ENCODE measurements at regions not wholly inside any gene's neighbourhood (a gene's known extent, or its start where the extent isn't known, plus 50 kb on each side); places are given as distances from the start of the nearest gene placed in this dataset.

DNA sequence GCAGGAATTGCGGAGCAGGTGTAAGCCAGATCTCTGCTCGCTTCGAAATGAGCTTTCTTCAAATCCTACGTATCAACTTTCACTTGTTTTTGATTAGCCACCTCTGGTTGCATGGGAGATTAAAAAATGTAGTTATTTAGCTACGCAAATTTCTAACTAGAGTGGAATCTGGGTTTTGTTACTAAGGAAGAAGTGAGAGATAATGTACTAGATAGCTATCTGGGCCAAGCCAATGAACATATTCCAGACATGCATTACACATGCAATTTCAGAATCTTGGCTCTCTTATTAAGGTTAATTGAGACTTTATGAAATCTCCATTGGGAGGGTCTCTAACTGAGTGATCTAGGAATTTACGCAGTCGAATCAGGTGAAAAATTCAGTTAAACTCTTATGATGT, 765.7 kb downstream of the DIPK2A start:
- DNase-seq (ENCODE audit: low spot score) = no peak
- H3K36me3 ChIP-seq (ENCODE audit: control insufficient read depth in 4 of 4, insufficient read depth in 3 of 4, low read depth in 1 of 4, low read length in 3 of 4) = no peaks in the 10 kb centered on the region
- TF ChIP-seq RXRA (IDR thresholded peaks at IDR 0.05) (no peak), JUND (IDR thresholded peaks at IDR 0.05) (no peak), TAF1 (conservative IDR thresholded peaks at IDR 0.05) (no peak), YY1 (IDR thresholded peaks at IDR 0.05) (no peak), FOXA2 (IDR thresholded peaks at IDR 0.05) (no peak)
- TF ChIP-seq, protein P1, sequence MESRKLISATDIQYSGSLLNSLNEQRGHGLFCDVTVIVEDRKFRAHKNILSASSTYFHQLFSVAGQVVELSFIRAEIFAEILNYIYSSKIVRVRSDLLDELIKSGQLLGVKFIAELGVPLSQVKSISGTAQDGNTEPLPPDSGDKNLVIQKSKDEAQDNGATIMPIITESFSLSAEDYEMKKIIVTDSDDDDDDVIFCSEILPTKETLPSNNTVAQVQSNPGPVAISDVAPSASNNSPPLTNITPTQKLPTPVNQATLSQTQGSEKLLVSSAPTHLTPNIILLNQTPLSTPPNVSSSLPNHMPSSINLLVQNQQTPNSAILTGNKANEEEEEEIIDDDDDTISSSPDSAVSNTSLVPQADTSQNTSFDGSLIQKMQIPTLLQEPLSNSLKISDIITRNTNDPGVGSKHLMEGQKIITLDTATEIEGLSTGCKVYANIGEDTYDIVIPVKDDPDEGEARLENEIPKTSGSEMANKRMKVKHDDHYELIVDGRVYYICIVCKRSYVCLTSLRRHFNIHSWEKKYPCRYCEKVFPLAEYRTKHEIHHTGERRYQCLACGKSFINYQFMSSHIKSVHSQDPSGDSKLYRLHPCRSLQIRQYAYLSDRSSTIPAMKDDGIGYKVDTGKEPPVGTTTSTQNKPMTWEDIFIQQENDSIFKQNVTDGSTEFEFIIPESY (IDR thresholded peaks at IDR 0.05) = no peak
- no peak overlapping the region for H3K9ac ChIP-seq (ENCODE audit: low read depth in 1 of 2, low read length in 2 of 2)
- no peaks in the 10 kb centered on the region for H3K9me3 ChIP-seq (ENCODE audit: control insufficient read depth in 4 of 4, low read length in 3 of 4)
- H3K4me1 ChIP-seq (ENCODE audit: control insufficient read depth in 4 of 4, insufficient read depth in 4 of 4, low read length in 3 of 4) = no peaks in the 10 kb centered on the region
- H3K27me3 ChIP-seq (ENCODE audit: control insufficient read depth in 4 of 4, insufficient read depth in 4 of 4, low read length in 3 of 4) = no peaks in the 10 kb centered on the region
- H3K27ac ChIP-seq (ENCODE audit: low read depth in 1 of 2, low read length in 2 of 2) = no peak overlapping the region
- 93% methylated on average over 7 of the region's 7 CpGs for WGBS
- no peak overlapping the region for H3K4me3 ChIP-seq (ENCODE audit: low read depth in 1 of 3, low read length in 3 of 3)

DNA sequence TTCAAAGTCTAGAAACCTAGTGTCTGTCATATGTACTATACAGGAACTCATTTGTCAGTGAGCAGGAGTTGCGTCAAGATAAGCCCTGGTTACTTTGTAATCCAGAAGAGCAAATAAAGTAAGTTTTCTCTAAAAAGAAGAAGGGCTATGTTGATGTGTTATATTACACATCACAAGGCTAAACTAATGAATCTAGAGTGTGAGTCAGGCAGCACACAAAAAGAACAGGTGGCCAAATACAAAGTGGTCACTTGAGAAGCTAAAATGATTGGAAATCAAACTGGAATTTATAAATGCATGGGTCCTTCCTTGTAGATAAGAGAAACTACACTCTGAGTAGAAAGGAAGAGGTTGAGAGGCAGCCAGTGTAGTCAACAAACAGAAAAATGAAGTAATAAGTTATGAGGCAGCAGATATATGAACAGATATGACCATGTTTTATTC, 771.6 kb downstream of the DIPK2A start:
- no peak for DNase-seq (ENCODE audit: low spot score)
- TF ChIP-seq, protein P2, sequence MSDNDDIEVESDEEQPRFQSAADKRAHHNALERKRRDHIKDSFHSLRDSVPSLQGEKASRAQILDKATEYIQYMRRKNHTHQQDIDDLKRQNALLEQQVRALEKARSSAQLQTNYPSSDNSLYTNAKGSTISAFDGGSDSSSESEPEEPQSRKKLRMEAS (IDR thresholded peaks at IDR 0.05) = no peak
- TF ChIP-seq RXRA (IDR thresholded peaks at IDR 0.05) (no peak), NR2F2 (IDR thresholded peaks at IDR 0.05) (no peak), TAF1 (conservative IDR thresholded peaks at IDR 0.05) (no peak)
- Histone ChIP-seq H3K9me3 (ENCODE audit: control insufficient read depth in 4 of 4, low read length in 3 of 4) (no peaks in the 10 kb centered on the region), H3K36me3 (ENCODE audit: control insufficient read depth in 4 of 4, insufficient read depth in 3 of 4, low read depth in 1 of 4, low read length in 3 of 4) (no peaks in the 10 kb centered on the region), H3K27ac (ENCODE audit: low read depth in 1 of 2, low read length in 2 of 2) (no peak overlapping the region), H3K9ac (ENCODE audit: low read depth in 1 of 2, low read length in 2 of 2) (no peak overlapping the region), H3K4me3 (ENCODE audit: low read depth in 1 of 3, low read length in 3 of 3) (no peak overlapping the region), H3K4me1 (ENCODE audit: control insufficient read depth in 4 of 4, insufficient read depth in 4 of 4, low read length in 3 of 4) (no peaks in the 10 kb centered on the region), H3K27me3 (ENCODE audit: control insufficient read depth in 4 of 4, insufficient read depth in 4 of 4, low read length in 3 of 4) (no peaks in the 10 kb centered on the region)
- 27% methylated on average over 1 of the region's 1 CpG for WGBS

DNA sequence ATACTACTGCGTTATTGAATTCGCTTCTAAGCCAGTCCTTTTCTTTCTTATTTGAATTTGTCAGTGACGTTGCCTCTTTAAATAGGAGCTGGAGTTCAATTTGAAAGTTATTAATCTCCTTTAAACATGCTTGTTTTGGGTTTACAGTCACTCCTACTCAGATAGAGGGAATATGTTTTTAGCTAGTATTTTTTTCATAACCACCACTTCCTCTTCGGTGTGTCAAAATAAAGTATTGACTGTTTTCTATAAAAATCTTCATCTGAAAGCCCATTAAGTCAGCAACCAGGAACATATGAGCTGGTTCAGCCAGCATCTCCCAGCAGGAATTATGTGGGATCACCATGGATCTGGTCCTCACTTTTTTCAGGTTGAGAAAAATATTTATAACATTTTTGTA, 772.9 kb downstream of the DIPK2A start:
- Histone ChIP-seq H3K27ac (ENCODE audit: low read depth in 1 of 2, low read length in 2 of 2) (no peak overlapping the region), H3K4me3 (ENCODE audit: low read depth in 1 of 3, low read length in 3 of 3) (no peak overlapping the region), H3K4me1 (ENCODE audit: control insufficient read depth in 4 of 4, insufficient read depth in 4 of 4, low read length in 3 of 4) (no peaks in the 10 kb centered on the region), H3K9ac (ENCODE audit: low read depth in 1 of 2, low read length in 2 of 2) (no peak overlapping the region), H3K36me3 (ENCODE audit: control insufficient read depth in 4 of 4, insufficient read depth in 3 of 4, low read depth in 1 of 4, low read length in 3 of 4) (no peaks in the 10 kb centered on the region), H3K27me3 (ENCODE audit: control insufficient read depth in 4 of 4, insufficient read depth in 4 of 4, low read length in 3 of 4) (no peaks in the 10 kb centered on the region), H3K9me3 (ENCODE audit: control insufficient read depth in 4 of 4, low read length in 3 of 4) (no peaks in the 10 kb centered on the region)
- 77% methylated on average over 4 of the region's 4 CpGs for WGBS
- TF ChIP-seq HNF4G (IDR thresholded peaks at IDR 0.05) (no peak), GABPA (IDR thresholded peaks at IDR 0.05 in 1 of 2, conservative IDR thresholded peaks at IDR 0.05 in 1 of 2) (no peak), TAF1 (conservative IDR thresholded peaks at IDR 0.05) (no peak), RAD21 (IDR thresholded peaks at IDR 0.05) (no peak), YY1 (IDR thresholded peaks at IDR 0.05) (no peak), RXRA (IDR thresholded peaks at IDR 0.05) (no peak), SP1 (IDR thresholded peaks at IDR 0.05) (no peak), EGR1 (IDR thresholded peaks at IDR 0.05; ENCODE audit: low read depth in 2 of 2) (no peak), NR2F2 (IDR thresholded peaks at IDR 0.05) (no peak), FOXA2 (IDR thresholded peaks at IDR 0.05) (no peak), JUND (IDR thresholded peaks at IDR 0.05) (no peak), HNF4A (conservative IDR thresholded peaks at IDR 0.05) (no peak), FOXA1 (IDR thresholded peaks at IDR 0.05) (no peak)
- TF ChIP-seq, protein P3, sequence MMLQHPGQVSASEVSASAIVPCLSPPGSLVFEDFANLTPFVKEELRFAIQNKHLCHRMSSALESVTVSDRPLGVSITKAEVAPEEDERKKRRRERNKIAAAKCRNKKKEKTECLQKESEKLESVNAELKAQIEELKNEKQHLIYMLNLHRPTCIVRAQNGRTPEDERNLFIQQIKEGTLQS (IDR thresholded peaks at IDR 0.05) = no peak
- TF ChIP-seq, protein P4, sequence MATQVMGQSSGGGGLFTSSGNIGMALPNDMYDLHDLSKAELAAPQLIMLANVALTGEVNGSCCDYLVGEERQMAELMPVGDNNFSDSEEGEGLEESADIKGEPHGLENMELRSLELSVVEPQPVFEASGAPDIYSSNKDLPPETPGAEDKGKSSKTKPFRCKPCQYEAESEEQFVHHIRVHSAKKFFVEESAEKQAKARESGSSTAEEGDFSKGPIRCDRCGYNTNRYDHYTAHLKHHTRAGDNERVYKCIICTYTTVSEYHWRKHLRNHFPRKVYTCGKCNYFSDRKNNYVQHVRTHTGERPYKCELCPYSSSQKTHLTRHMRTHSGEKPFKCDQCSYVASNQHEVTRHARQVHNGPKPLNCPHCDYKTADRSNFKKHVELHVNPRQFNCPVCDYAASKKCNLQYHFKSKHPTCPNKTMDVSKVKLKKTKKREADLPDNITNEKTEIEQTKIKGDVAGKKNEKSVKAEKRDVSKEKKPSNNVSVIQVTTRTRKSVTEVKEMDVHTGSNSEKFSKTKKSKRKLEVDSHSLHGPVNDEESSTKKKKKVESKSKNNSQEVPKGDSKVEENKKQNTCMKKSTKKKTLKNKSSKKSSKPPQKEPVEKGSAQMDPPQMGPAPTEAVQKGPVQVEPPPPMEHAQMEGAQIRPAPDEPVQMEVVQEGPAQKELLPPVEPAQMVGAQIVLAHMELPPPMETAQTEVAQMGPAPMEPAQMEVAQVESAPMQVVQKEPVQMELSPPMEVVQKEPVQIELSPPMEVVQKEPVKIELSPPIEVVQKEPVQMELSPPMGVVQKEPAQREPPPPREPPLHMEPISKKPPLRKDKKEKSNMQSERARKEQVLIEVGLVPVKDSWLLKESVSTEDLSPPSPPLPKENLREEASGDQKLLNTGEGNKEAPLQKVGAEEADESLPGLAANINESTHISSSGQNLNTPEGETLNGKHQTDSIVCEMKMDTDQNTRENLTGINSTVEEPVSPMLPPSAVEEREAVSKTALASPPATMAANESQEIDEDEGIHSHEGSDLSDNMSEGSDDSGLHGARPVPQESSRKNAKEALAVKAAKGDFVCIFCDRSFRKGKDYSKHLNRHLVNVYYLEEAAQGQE (IDR thresholded peaks at IDR 0.05) = no peak
- TF ChIP-seq, protein P2 (IDR thresholded peaks at IDR 0.05) = no peak
- TF ChIP-seq, protein P1 (IDR thresholded peaks at IDR 0.05) = no peak
- TF ChIP-seq, protein P5, sequence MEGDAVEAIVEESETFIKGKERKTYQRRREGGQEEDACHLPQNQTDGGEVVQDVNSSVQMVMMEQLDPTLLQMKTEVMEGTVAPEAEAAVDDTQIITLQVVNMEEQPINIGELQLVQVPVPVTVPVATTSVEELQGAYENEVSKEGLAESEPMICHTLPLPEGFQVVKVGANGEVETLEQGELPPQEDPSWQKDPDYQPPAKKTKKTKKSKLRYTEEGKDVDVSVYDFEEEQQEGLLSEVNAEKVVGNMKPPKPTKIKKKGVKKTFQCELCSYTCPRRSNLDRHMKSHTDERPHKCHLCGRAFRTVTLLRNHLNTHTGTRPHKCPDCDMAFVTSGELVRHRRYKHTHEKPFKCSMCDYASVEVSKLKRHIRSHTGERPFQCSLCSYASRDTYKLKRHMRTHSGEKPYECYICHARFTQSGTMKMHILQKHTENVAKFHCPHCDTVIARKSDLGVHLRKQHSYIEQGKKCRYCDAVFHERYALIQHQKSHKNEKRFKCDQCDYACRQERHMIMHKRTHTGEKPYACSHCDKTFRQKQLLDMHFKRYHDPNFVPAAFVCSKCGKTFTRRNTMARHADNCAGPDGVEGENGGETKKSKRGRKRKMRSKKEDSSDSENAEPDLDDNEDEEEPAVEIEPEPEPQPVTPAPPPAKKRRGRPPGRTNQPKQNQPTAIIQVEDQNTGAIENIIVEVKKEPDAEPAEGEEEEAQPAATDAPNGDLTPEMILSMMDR (IDR thresholded peaks at IDR 0.05; ENCODE audit: low read depth, low read length, missing input control) = no peak
- DNase-seq (ENCODE audit: low spot score) = no peak
